RWPE1 (cell line): ENCODE measurements at regions not wholly inside any gene's neighbourhood (a gene's known extent, or its start where the extent isn't known, plus 50 kb on each side); places are given as distances from the start of the nearest gene placed in this dataset.

Experiments
- CTCF ChIA-PET: fragments of 350-600 bp; sonication (Branson Sonifier 250); formaldehyde crosslinking; extraction: SDS; loops from one replicate; lab custom pipeline; 2021; lab: Yijun Ruan, JAX
- POLR2A ChIA-PET: fragments of 400-600 bp; formaldehyde crosslinking; extraction: SDS; loops from one replicate; lab custom pipeline; 2020; ENCODE audit warnings: antibody characterized with exemption; ENCODE audit not compliant: low non-redundant PET; lab: Yijun Ruan, JAX
- DNase-seq: peaks from one replicate; pipeline ENCODE4 v3.0.0; 2012; ENCODE audit warnings: low spot score
- H3K27ac ChIP-seq: fragments of 450-650 bp; 2 replicates; pipeline ENCODE4 v1.5.1; 2017
- CTCF ChIP-seq: fragments of 450-650 bp; conservative IDR thresholded peaks from 2 replicates; pipeline ENCODE4 v1.5.1; 2017; ENCODE audit warnings: low read depth, mild to moderate bottlenecking

DNA sequence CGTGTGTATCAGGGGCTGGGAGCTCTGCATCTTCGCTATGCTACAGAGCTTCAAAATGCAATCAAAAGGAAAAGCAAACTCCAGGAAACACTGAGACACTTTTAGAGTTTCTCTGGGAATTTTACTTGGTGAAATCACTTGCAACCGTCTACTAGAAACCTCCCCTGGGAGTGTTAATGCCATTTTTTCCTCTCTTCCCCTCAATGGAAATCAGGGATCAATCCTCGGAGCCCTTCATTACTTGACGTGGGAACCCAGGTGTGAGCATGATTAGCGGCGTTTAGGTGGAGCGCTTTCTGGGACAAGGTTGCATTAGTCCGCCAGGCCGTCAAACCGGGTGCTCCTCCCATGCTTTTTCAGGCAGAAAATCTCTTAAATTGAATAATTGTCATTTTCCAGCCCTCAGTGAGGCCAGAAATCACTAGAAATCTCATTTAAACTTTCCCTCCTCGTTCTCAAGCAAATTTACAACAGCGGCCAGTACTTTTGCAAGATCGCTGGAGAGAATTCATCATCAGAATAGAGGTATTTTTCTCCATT is 191.3 kb downstream of the IRX1 start:
- no peak overlapping the region for H3K27ac ChIP-seq
- POLR2A ChIA-PET, result no interaction called here
- CTCF ChIA-PET, result no interaction called here
- TF ChIP-seq CTCF, result no peak
- DNase-seq, result no peak

- TF ChIP-seq CTCF, result no peak
- POLR2A ChIA-PET, result no interaction called here
- no peak overlapping the region for H3K27ac ChIP-seq
- CTCF ChIA-PET, result no interaction called here
- no peak for DNase-seq
Observed at GRCh38 chr5:3787604-3788003, 192.0 kb downstream of the IRX1 start.

GRCh38 chr5:3789519-3790193 is 194.0 kb downstream of the IRX1 start:
- POLR2A ChIA-PET, result no interaction called here
- CTCF ChIA-PET, result interaction anchor here (0.5 kb wide), 1 partner anchor 1454 kb away, joined by 3 read pairs; no protein-coding TSS in a partner anchor
- no peak overlapping the region for H3K27ac ChIP-seq

DNA sequence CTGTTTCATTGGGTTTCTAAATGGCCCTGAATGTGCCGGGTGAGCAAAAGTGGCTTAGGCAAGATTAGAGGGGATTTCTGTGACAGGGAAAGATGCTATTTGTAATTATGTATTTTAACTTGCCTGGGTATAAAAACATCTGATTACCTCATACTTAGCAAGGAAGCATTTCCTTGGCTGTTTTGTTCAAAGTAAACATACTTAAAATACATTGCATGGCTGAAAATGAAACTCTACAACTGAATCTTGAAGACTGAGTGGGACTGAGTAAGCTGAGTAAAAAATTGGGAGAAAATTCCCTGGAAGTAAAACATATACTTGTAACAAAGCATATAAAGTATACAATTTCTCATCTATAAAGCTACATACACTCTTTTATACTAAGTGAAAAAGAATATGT is 197.5 kb downstream of the IRX1 start:
- no peak for TF ChIP-seq CTCF
- no peak overlapping the region for H3K27ac ChIP-seq
- no peak for DNase-seq
- ChIA-PET CTCF (no interaction called here), POLR2A (no interaction called here)

More at GRCh38 chr5:3789519-3790193, 194.0 kb downstream of the IRX1 start:
- no peak for DNase-seq
- TF ChIP-seq CTCF, result no peak

- ChIA-PET POLR2A (no interaction called here), CTCF (no interaction called here)
- DNase-seq, result no peak
- TF ChIP-seq CTCF, result no peak
- no peak overlapping the region for H3K27ac ChIP-seq
Observed at GRCh38 chr5:3794611-3795010, 199.0 kb downstream of the IRX1 start.

DNA sequence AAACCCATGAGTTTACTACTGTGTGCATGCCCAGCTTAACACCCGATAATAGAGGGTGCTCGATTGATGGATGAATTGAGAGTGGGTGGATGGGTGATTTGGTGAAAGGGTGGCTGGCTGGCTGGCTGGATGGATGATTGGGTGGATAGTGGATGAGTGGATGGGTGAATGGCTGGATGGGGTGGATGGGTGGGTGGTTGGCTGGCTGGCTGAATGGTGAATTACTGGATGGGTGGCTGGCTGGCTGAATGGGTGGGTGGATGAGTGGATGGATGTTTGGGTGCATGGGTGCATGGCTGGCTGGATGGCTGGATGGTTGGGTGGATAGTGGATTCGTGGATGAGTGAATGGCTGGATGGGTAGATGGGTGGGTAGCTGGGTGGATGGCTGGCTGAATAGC is 201.1 kb downstream of the IRX1 start:
- TF ChIP-seq CTCF, result no peak
- POLR2A ChIA-PET, result no interaction called here
- DNase-seq, result no peak
- CTCF ChIA-PET, result no interaction called here
- H3K27ac ChIP-seq, result no peak overlapping the region
